ENCODE measurements at regions not wholly inside any gene's neighbourhood (a gene's known extent, or its start where the extent isn't known, plus 50 kb on each side); places are given as distances from the start of the nearest gene placed in this dataset.

DNA sequence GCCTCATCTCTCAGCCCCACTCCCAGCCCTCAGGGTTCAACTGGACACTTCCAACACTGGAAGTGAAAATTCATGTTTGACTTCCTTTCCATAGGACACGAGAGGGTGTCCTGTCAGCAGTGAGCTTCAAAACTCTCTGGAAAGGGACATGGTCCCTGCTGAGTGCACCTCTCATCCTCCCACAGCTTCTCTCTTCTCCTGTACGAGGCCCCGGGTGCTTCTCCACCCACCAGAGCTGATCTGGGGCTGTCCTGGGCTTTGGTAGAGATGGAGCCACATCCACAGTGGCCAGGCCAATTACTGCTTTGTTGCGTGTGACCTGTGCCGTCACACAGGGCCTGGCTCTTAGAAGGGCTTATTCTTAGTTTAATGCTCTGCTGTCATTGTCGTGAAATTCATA, 182.3 kb downstream of the RRAGC start:
- BruUV-seq (replicated peaks): no TSS peak
- DNase-seq (ENCODE audit: low read depth, low spot score) (no peak), FAIRE-seq (no peak)
- Histone ChIP-seq H3K4me1 (ENCODE audit: control insufficient read depth, extremely low read depth, insufficient read depth, low read length) (no peaks in the 10 kb centered on the region), H3K9me3 (replicated peaks; ENCODE audit: control insufficient read depth, insufficient read depth, low read length) (no peaks in the 10 kb centered on the region), H3K27ac (ENCODE audit: insufficient read depth, low read depth, low read length) (no peak overlapping the region), H3K4me3 (replicated peaks in 1 of 3; ENCODE audit: insufficient read depth in 1 of 3, low read depth in 1 of 3, low read length in 3 of 3) (no peak overlapping the region), H3K27me3 (ENCODE audit: control insufficient read depth in 2 of 2, insufficient read depth in 2 of 2, low read length in 2 of 2) (no peaks in the 10 kb centered on the region), H3K4me2 (ENCODE audit: insufficient read depth, low read length) (no peak overlapping the region), H3K79me2 (ENCODE audit: control insufficient read depth, insufficient read depth, low read length) (no peaks in the 10 kb centered on the region), H4K20me1 (replicated peaks; ENCODE audit: control insufficient read depth, extremely low read depth, insufficient read depth, low read length) (no peaks in the 10 kb centered on the region), H2AFZ (ENCODE audit: low read depth, low read length) (no peak overlapping the region), H3K9ac (replicated peaks; ENCODE audit: extremely low read depth, insufficient read depth, low read length) (no peak overlapping the region), H3K9me1 (replicated peaks; ENCODE audit: control insufficient read depth, extremely low read depth, insufficient read depth, low read length) (no peaks in the 10 kb centered on the region), H3K36me3 (ENCODE audit: control insufficient read depth in 2 of 2, extremely low read depth in 1 of 2, insufficient read depth in 2 of 2, low read length in 2 of 2) (no peaks in the 10 kb centered on the region)
- no peak for TF ChIP-seq GATA2 (IDR thresholded peaks at IDR 0.05; ENCODE audit: insufficient read depth, insufficient read length, low read depth, low read length)
- dilution Hi-C loops (cut with MboI; ENCODE audit: extremely low pct_ligation_motif_present, low sequenced_read_pairs): no loop called here
- intact Hi-C loops (cut with micrococcal nuclease): no loop called here
- POLR2A ChIA-PET: no interaction called here
- CTCF ChIA-PET: no interaction called here

DNA sequence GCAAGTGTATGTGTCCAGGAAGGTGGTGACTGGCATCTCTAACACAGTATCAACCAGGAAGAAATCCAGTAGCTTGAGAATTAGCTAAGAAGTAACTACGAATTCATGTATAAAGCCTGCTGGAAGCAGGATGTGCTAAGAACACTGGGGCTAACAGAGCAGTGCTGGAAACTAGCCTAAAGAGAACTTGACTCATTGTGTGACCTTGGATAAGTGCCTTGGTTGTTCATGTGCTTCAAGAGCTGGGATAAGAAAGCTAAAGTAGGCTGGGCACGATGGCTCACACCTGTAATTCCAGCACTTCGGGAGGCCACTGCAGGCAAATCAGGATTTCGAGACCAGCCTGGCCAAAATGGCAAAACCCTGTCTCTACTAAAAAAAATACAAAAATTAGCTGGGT, 186.9 kb downstream of the RRAGC start:
- FAIRE-seq (no peak), DNase-seq (ENCODE audit: low read depth, low spot score) (no peak)
- Histone ChIP-seq H3K79me2 (ENCODE audit: control insufficient read depth, insufficient read depth, low read length) (no peaks in the 10 kb centered on the region), H3K9me3 (replicated peaks; ENCODE audit: control insufficient read depth, insufficient read depth, low read length) (no peaks in the 10 kb centered on the region), H3K4me3 (replicated peaks in 1 of 3; ENCODE audit: insufficient read depth in 1 of 3, low read depth in 1 of 3, low read length in 3 of 3) (no peak overlapping the region), H3K36me3 (ENCODE audit: control insufficient read depth in 2 of 2, extremely low read depth in 1 of 2, insufficient read depth in 2 of 2, low read length in 2 of 2) (no peaks in the 10 kb centered on the region), H3K9ac (replicated peaks; ENCODE audit: extremely low read depth, insufficient read depth, low read length) (no peak overlapping the region), H3K9me1 (replicated peaks; ENCODE audit: control insufficient read depth, extremely low read depth, insufficient read depth, low read length) (no peaks in the 10 kb centered on the region), H3K4me2 (ENCODE audit: insufficient read depth, low read length) (no peak overlapping the region), H3K27me3 (ENCODE audit: control insufficient read depth in 2 of 2, insufficient read depth in 2 of 2, low read length in 2 of 2) (peaks cover 0 to 3% of the 10 kb centered on the region in 2 experiments), H3K4me1 (ENCODE audit: control insufficient read depth, extremely low read depth, insufficient read depth, low read length) (no peaks in the 10 kb centered on the region), H3K27ac (ENCODE audit: insufficient read depth, low read depth, low read length) (no peak overlapping the region), H2AFZ (ENCODE audit: low read depth, low read length) (no peak overlapping the region), H4K20me1 (replicated peaks; ENCODE audit: control insufficient read depth, extremely low read depth, insufficient read depth, low read length) (no peaks in the 10 kb centered on the region)
- dilution Hi-C loops (cut with MboI; ENCODE audit: extremely low pct_ligation_motif_present, low sequenced_read_pairs) (no loop called here), intact Hi-C loops (cut with micrococcal nuclease) (no loop called here)
- no TSS peak for BruUV-seq (replicated peaks)
- TF ChIP-seq EZH2 (IDR thresholded peaks at IDR 0.05; ENCODE audit: borderline replicate concordance, low read depth, low read length, severe bottlenecking) (no peak), GATA2 (IDR thresholded peaks at IDR 0.05; ENCODE audit: insufficient read depth, insufficient read length, low read depth, low read length) (no peak)
- TF ChIP-seq, protein P1, sequence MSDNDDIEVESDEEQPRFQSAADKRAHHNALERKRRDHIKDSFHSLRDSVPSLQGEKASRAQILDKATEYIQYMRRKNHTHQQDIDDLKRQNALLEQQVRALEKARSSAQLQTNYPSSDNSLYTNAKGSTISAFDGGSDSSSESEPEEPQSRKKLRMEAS (IDR thresholded peaks at IDR 0.05; ENCODE audit: insufficient read depth, insufficient read length): no peak
- TF ChIP-seq, protein P2, sequence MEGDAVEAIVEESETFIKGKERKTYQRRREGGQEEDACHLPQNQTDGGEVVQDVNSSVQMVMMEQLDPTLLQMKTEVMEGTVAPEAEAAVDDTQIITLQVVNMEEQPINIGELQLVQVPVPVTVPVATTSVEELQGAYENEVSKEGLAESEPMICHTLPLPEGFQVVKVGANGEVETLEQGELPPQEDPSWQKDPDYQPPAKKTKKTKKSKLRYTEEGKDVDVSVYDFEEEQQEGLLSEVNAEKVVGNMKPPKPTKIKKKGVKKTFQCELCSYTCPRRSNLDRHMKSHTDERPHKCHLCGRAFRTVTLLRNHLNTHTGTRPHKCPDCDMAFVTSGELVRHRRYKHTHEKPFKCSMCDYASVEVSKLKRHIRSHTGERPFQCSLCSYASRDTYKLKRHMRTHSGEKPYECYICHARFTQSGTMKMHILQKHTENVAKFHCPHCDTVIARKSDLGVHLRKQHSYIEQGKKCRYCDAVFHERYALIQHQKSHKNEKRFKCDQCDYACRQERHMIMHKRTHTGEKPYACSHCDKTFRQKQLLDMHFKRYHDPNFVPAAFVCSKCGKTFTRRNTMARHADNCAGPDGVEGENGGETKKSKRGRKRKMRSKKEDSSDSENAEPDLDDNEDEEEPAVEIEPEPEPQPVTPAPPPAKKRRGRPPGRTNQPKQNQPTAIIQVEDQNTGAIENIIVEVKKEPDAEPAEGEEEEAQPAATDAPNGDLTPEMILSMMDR (IDR thresholded peaks at IDR 0.05; ENCODE audit: extremely low read depth in 1 of 2, insufficient read depth in 1 of 2, low read depth in 1 of 2, low read length in 2 of 2): no peak
- ChIA-PET CTCF (no interaction called here), POLR2A (no interaction called here)
